ENCODE measurements at regions not wholly inside any gene's neighbourhood (a gene's known extent, or its start where the extent isn't known, plus 50 kb on each side); places are given as distances from the start of the nearest gene placed in this dataset.
A peak's percentile ranks its signal among the peaks of the same experiment; 100 is the strongest.
"Not testable (repeated sequence)": the region's sequence is repeated elsewhere in the genome, so short reads cannot be mapped to it uniquely, and the experiment has no call there.

- H3K9me3 Mint-ChIP-seq, result no peaks in the 10 kb centered on the region
- peaks cover 34% of the 10 kb centered on the region for H3K4me1 Mint-ChIP-seq (ENCODE audit: unreplicated experiment)
- no peaks in the 10 kb centered on the region for H3K27me3 Mint-ChIP-seq
- H3K36me3 Mint-ChIP-seq, result no peaks in the 10 kb centered on the region
- peak overlapping the region; percentile 33 for H3K27ac Mint-ChIP-seq
- H3K4me3 Mint-ChIP-seq, result peak overlapping the region; percentile 50
- DNase-seq (ENCODE audit: extremely low spot score, unreplicated experiment), result no peak
- no peak for TF ChIP-seq CTCF (conservative IDR thresholded peaks at IDR 0.05)
Observed at GRCh38 chr6:23656255-23657194, 469.5 kb upstream of the NRSN1 start.

GRCh38 chr6:23659125-23659524 lies 466.9 kb upstream of the NRSN1 start:
- Mint-ChIP-seq H3K36me3 (no peaks in the 10 kb centered on the region), H3K27ac (no peak overlapping the region), H3K27me3 (no peaks in the 10 kb centered on the region), H3K9me3 (no peaks in the 10 kb centered on the region), H3K4me3 (no peak overlapping the region), H3K4me1 (ENCODE audit: unreplicated experiment) (peaks cover 32% of the 10 kb centered on the region)
- peak; percentile 86 for TF ChIP-seq CTCF (conservative IDR thresholded peaks at IDR 0.05)
- no peak for DNase-seq (ENCODE audit: extremely low spot score, unreplicated experiment)

- no peaks in the 10 kb centered on the region for H3K27me3 Mint-ChIP-seq
- DNase-seq (ENCODE audit: extremely low spot score, unreplicated experiment), result no peak
- peaks cover 3% of the 10 kb centered on the region for H3K9me3 Mint-ChIP-seq
- H3K4me1 Mint-ChIP-seq (ENCODE audit: unreplicated experiment), result peaks cover 16% of the 10 kb centered on the region
- peaks cover 1% of the 10 kb centered on the region for H3K36me3 Mint-ChIP-seq
- no peak for TF ChIP-seq CTCF (conservative IDR thresholded peaks at IDR 0.05)
- no peak overlapping the region for H3K4me3 Mint-ChIP-seq
- H3K27ac Mint-ChIP-seq, result no peak overlapping the region
Observed at GRCh38 chr6:23661549-23661948, 464.5 kb upstream of the NRSN1 start.

- Mint-ChIP-seq H3K4me3 (no peak overlapping the region), H3K27me3 (no peaks in the 10 kb centered on the region), H3K36me3 (peaks cover 4% of the 10 kb centered on the region), H3K4me1 (ENCODE audit: unreplicated experiment) (peaks cover 5% of the 10 kb centered on the region), H3K27ac (no peak overlapping the region), H3K9me3 (peaks cover 6% of the 10 kb centered on the region)
- no peak for DNase-seq (ENCODE audit: extremely low spot score, unreplicated experiment)
- TF ChIP-seq CTCF (conservative IDR thresholded peaks at IDR 0.05), result no peak
Observed at GRCh38 chr6:23663096-23663495, 462.9 kb upstream of the NRSN1 start.

- Mint-ChIP-seq H3K4me3 (no peak overlapping the region), H3K36me3 (peaks cover 4% of the 10 kb centered on the region), H3K27ac (no peak overlapping the region), H3K27me3 (no peaks in the 10 kb centered on the region), H3K4me1 (ENCODE audit: unreplicated experiment) (peaks cover 5% of the 10 kb centered on the region), H3K9me3 (peaks cover 6% of the 10 kb centered on the region)
- no peak for TF ChIP-seq CTCF (conservative IDR thresholded peaks at IDR 0.05)
- DNase-seq (ENCODE audit: extremely low spot score, unreplicated experiment), result no peak
Observed at GRCh38 chr6:23663652-23664051, 462.4 kb upstream of the NRSN1 start.

GRCh38 chr6:23665911-23666310 lies 460.1 kb upstream of the NRSN1 start:
- not testable (repeated sequence) for H3K4me3 Mint-ChIP-seq; H3K4me1 Mint-ChIP-seq (ENCODE audit: unreplicated experiment); H3K36me3 Mint-ChIP-seq; H3K27ac Mint-ChIP-seq; H3K27me3 Mint-ChIP-seq; H3K9me3 Mint-ChIP-seq; DNase-seq (ENCODE audit: extremely low spot score, unreplicated experiment)

Measured in type B pancreatic cell (in vitro differentiated cells).